K562 (cell line): ENCODE measurements at regions not wholly inside any gene's neighbourhood (a gene's known extent, or its start where the extent isn't known, plus 50 kb on each side); places are given as distances from the start of the nearest gene placed in this dataset.

Source experiments
- ATAC-seq: fragments of 200-7000 bp; cut with Tn5 transposase; 3 replicates; pipeline ENCODE4 v1.9.1; 2020; ENCODE audit warnings: moderate library complexity
- BruUV-seq: library from RNA; stranded (reverse); fragments of 400-500 nt; replicated peaks from 2 replicates; lab custom pipeline; 2021; lab: Mats Ljungman, UMichigan
- CTCF ChIA-PET: fragments of 300-600 bp; formaldehyde crosslinking; extraction: SDS; loops from one replicate; lab custom pipeline; 2021; ENCODE audit warnings: low intra/inter-chr PET ratio; lab: Yijun Ruan, JAX
- POLR2A ChIA-PET: fragments of 300-600, 350-650 bp; sonication (Branson Sonifier 250); formaldehyde crosslinking; extraction: SDS; loops from one replicate; lab custom pipeline; 2021; ENCODE audit warnings: antibody characterized with exemption, inconsistent platforms; lab: Yijun Ruan, JAX
- DNase-seq, 4 experiments: peaks; one replicate each; pipeline versions ENCODE4 v3.0.0 to v3.0.0-alpha.2; 2011 to 2018; ENCODE audit warnings: low spot score in 3 of 4, mixed read lengths in 3 of 4; ENCODE audit errors: extremely low read depth in 1 of 4
- FAIRE-seq: peaks from 2 replicates; lab custom pipeline; 2011; peaks lifted over from hg19 to GRCh38; lab: Jason Lieb, UNC
- H2AFZ ChIP-seq: 2 replicates; pipeline ENCODE4 v1.6.0; 2011; ENCODE audit warnings: low read depth, low read length, control low read depth, inconsistent platforms
- H3K27ac ChIP-seq: fragments of 200-600 bp; 3 replicates; pipeline ENCODE4 v1.8.0; 2011; ENCODE audit warnings: low read depth, mild to moderate bottlenecking, control low read depth, inconsistent platforms, low read length, moderate library complexity, mixed read lengths; ENCODE audit errors: extremely low read depth
- H3K27me3 ChIP-seq, 2 experiments: fragments of 300-600 bp in 1 of 2; 2 replicates in 1 of 2; 3 replicates in 1 of 2; pipeline versions ENCODE4 v1.6.0 to v1.8.0; 2011; ENCODE audit warnings: inconsistent platforms in 2 of 2, low read length in 2 of 2, mild to moderate bottlenecking in 1 of 2, mixed read lengths in 1 of 2, moderate library complexity in 1 of 2; ENCODE audit not compliant: control insufficient read depth in 2 of 2, insufficient read depth in 2 of 2
- H3K36me3 ChIP-seq: fragments of 300-600 bp; 3 replicates; pipeline ENCODE4 v1.8.0; 2011; ENCODE audit warnings: mild to moderate bottlenecking, low read length, inconsistent platforms; ENCODE audit not compliant: control insufficient read depth, insufficient read depth
- H3K4me1 ChIP-seq, 2 experiments: fragments of 200-600 bp in 1 of 2; replicated peaks in 1 of 2; 2 replicates in 1 of 2; 3 replicates in 1 of 2; pipeline versions ENCODE4 v1.5.1 to v1.8.0; 2011; ENCODE audit warnings: inconsistent platforms in 2 of 2, low read length in 2 of 2, mild to moderate bottlenecking in 1 of 2, mixed read lengths in 1 of 2, moderate library complexity in 1 of 2; ENCODE audit not compliant: control insufficient read depth in 2 of 2, insufficient read depth in 2 of 2
- H3K4me2 ChIP-seq: 2 replicates; pipeline ENCODE4 v1.6.1; 2011; ENCODE audit warnings: low read length, control low read depth, inconsistent platforms, mixed read lengths; ENCODE audit not compliant: insufficient read depth
- H3K4me3 ChIP-seq: fragments of 200-600 bp; sonication (generic), shearing (Covaris generic); 2 replicates; pipeline ENCODE4 v1.5.1; 2016; ENCODE audit warnings: control low read depth, inconsistent platforms
- H3K79me2 ChIP-seq: fragments of 200-600 bp; 3 replicates; pipeline ENCODE4 v1.8.0; 2011; ENCODE audit warnings: low read length, inconsistent platforms; ENCODE audit not compliant: control insufficient read depth, insufficient read depth
- H3K9ac ChIP-seq, 2 experiments: 2 replicates each; pipeline versions ENCODE4 v1.6.0 to v1.6.1; 2011; ENCODE audit warnings: low read depth in 2 of 2, low read length in 2 of 2, control low read depth in 1 of 2, inconsistent platforms in 1 of 2, mild to moderate bottlenecking in 1 of 2, mixed read lengths in 1 of 2; ENCODE audit not compliant: insufficient read depth in 1 of 2
- H3K9me1 ChIP-seq: one replicate; pipeline ENCODE4 v1.6.0; 2011; ENCODE audit warnings: inconsistent platforms, mild to moderate bottlenecking, low read length, moderate library complexity; ENCODE audit not compliant: control insufficient read depth, insufficient read depth
- H3K9me3 ChIP-seq: replicated peaks from 2 replicates; pipeline ENCODE4 v1.5.1; 2011; ENCODE audit warnings: low read depth, low read length, inconsistent platforms; ENCODE audit not compliant: control insufficient read depth, insufficient read depth
- H4K20me1 ChIP-seq: replicated peaks from 2 replicates; pipeline ENCODE4 v1.6.1; 2011; ENCODE audit warnings: low read length, inconsistent platforms, mixed read lengths; ENCODE audit not compliant: control insufficient read depth, insufficient read depth
- ADNP ChIP-seq: fragments of 200-800 bp; sonication (Bioruptor generic); IDR thresholded peaks from 2 replicates; pipeline ENCODE4 v1.6.1; 2016; ENCODE audit warnings: missing genetic modification characterization, missing compliant biosample characterization
- PURB ChIP-seq: sonication (generic); formaldehyde crosslinking; IDR thresholded peaks from 2 replicates; pipeline ENCODE4 v1.9.0; 2021; ENCODE audit warnings: low read depth, mild to moderate bottlenecking, missing genetic modification reagents
- ZFP36 ChIP-seq: fragments of 150-350 bp; IDR thresholded peaks from 2 replicates; pipeline ENCODE4 v1.6.1; 2018; ENCODE audit warnings: low read length, low read depth; ENCODE audit not compliant: partially characterized antibody
- ZNF140 ChIP-seq: fragments of 250-450 bp; sonication (Bioruptor Pico); IDR thresholded peaks from 2 replicates; pipeline ENCODE4 v1.8.0; 2021; ENCODE audit warnings: moderate library complexity, mild to moderate bottlenecking, inconsistent platforms
- ZNF165 ChIP-seq: fragments of 250-450 bp; sonication (Bioruptor Pico); IDR thresholded peaks from 2 replicates; pipeline ENCODE4 v1.4.0; 2020; ENCODE audit warnings: borderline replicate concordance
- ZNF699 ChIP-seq: fragments of 250-450 bp; sonication (Bioruptor Pico); IDR thresholded peaks from 2 replicates; pipeline ENCODE4 v1.8.0; 2021; ENCODE audit warnings: mild to moderate bottlenecking, moderate library complexity; ENCODE audit not compliant: insufficient replicate concordance
- WGBS: fragments of 100-300 bp; shearing (Covaris generic); methylation state at CpG from one replicate; pipeline ENCODE4 v1.1.6; 2016; ENCODE audit warnings: low coverage, mixed read lengths; ENCODE audit not compliant: insufficient coverage; ENCODE audit errors: missing lambda C conversion rate; 5-methylcytosine and 5-hydroxymethylcytosine counted together
- in situ Hi-C: fragments of 300-500 bp; cut with MboI; formaldehyde crosslinking; loops from 4 replicates; pipeline ENCODE4 v1.15.0; 2018; ENCODE audit warnings: inconsistent platforms, mixed read lengths
- intact Hi-C: fragments of 100-400 bp; cut with micrococcal nuclease; formaldehyde crosslinking; loops from 2 replicates; pipeline ENCODE4 v1.14.2; 2022
- TF ChIP-seq, protein P1 (sequence below): fragments of 450-650 bp; IDR thresholded peaks from 2 replicates; pipeline ENCODE4 v1.6.1; 2016; ENCODE audit warnings: low read depth, mild to moderate bottlenecking, moderate library complexity

DNA sequence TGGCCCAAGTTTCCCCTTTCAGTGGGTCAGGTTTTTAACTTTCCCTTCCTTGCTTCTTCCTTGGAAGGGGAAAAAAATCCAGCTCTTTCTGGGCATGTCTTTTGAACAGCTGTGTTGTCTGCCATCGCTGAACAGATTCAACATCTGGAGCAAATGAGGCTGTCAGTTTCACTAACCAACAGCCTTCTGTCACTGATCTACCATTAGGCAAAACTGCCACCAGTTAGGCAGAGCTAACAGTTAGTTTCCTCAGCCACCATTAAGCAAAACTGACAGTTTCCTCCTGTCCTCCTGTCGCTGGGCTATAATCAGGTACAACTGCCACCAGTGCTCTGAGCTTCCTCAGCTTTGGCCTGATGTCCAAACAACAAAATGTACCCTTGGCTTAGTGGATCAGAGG, 81.9 kb downstream of the NPTX2 start (continued):
- TF ChIP-seq ADNP (tag) (no peak), ZNF165 (CRISPR knock-in tag) (no peak), PURB (CRISPR knock-in tag) (no peak), ZNF699 (CRISPR knock-in tag) (no peak)
- TF ChIP-seq, protein P1, sequence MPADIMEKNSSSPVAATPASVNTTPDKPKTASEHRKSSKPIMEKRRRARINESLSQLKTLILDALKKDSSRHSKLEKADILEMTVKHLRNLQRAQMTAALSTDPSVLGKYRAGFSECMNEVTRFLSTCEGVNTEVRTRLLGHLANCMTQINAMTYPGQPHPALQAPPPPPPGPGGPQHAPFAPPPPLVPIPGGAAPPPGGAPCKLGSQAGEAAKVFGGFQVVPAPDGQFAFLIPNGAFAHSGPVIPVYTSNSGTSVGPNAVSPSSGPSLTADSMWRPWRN, result no peak

DNA sequence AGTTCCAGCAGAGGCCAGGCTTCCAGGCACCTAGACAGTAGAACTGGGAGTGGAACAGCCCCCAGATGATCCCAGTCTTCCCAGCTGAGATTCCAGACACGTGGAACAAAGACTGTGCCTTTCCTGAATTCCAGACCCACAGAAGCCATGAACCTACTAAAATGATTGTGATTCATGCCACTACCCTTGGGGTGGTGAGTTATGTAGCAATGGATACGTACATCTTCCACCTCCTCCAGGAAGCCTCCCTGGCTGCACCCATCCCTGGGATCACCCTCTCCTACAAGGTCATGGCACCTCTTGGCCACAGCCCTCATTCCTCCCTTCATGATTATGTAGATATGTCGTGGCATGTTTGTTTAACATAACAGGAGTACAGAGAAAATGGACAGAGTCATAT, 83.4 kb downstream of the NPTX2 start:
- H3K4me1 ChIP-seq, result no peaks in the 10 kb centered on the region
- no TSS peak for BruUV-seq
- ATAC-seq (no peak), DNase-seq (no peak), FAIRE-seq (no peak)
- TF ChIP-seq ZNF140 (CRISPR knock-in tag), result no peak
- TF ChIP-seq ZFP36, result peak; percentile 68
- H3K27ac ChIP-seq, result no peak overlapping the region
- H3K9ac ChIP-seq, result no peak overlapping the region
- no peak overlapping the region for H3K4me2 ChIP-seq
- H2AFZ ChIP-seq, result no peak overlapping the region
- no peaks in the 10 kb centered on the region for H4K20me1 ChIP-seq
- H3K36me3 ChIP-seq, result no peaks in the 10 kb centered on the region
- in situ Hi-C loops (no loop called here), intact Hi-C loops (no loop called here)
- H3K27me3 ChIP-seq, result peaks cover 15 to 40% of the 10 kb centered on the region in 2 experiments
- H3K4me3 ChIP-seq, result no peak overlapping the region
- no peaks in the 10 kb centered on the region; the same call in 1 of the 2 replicates for H3K9me3 ChIP-seq
- CTCF ChIA-PET, result no interaction called here
- H3K9me1 ChIP-seq, result no peaks in the 10 kb centered on the region
- POLR2A ChIA-PET, result interaction anchor here (0.5 to 0.6 kb wide), 2 partner anchors 21 to 95 kb away, joined by 3 to 4 read pairs; no protein-coding TSS in a partner anchor
- no peaks in the 10 kb centered on the region for H3K79me2 ChIP-seq
- WGBS, result 0% methylated on average over 3 of the region's 3 CpGs
